ENCODE measurements at regions not wholly inside any gene's neighbourhood (a gene's known extent, or its start where the extent isn't known, plus 50 kb on each side); places are given as distances from the start of the nearest gene placed in this dataset.

DNA sequence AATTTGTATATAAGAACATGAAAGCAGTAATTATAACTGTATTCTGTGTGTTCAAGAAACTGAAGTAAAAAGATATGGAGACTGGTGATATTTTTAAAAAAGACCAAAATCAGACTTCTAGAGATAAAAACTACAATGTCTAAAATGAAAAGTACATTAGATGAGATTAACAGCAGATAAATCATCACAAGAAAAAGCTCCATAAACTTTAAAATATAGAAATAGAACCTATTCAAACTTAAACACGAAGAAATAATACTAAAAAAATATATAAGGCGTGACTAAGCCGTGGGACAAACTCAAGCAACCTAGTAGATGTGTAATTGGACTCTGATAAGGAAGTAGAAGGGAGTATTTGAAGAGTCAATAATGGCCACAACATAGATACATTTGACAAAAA lies 189.1 kb upstream of the ZMIZ1 start:
- DNase-seq (ENCODE audit: low read depth): no peak

- no peak for DNase-seq (ENCODE audit: low read depth)
Measured at GRCh38 chr10:78886129-78886528, 182.6 kb upstream of the ZMIZ1 start.

DNA sequence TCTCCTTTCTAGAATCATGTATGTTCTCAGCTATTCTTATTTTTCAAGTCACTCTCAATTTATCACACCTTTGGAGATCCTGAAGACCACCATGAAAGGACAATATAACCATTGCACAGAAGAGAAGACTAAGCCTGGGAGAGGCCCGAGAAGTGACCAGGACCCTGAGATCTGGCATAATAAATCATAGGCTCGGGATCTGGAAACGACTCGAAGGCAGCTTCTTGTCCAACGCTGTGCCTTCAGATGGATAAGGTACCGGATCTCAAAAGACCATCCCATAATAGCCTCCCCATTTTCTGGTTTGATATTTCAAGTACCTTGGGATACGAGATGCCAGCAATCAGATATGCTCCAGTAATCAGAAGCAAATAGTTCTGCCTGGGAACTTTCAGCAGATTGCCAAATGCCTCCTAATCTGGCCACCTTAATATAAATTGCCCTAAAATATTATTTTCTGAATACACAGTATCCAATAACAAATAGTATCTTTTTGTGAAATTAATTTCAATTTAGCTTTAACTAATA lies 179.2 kb upstream of the ZMIZ1 start:
- no peak for DNase-seq (ENCODE audit: low read depth)

DNA sequence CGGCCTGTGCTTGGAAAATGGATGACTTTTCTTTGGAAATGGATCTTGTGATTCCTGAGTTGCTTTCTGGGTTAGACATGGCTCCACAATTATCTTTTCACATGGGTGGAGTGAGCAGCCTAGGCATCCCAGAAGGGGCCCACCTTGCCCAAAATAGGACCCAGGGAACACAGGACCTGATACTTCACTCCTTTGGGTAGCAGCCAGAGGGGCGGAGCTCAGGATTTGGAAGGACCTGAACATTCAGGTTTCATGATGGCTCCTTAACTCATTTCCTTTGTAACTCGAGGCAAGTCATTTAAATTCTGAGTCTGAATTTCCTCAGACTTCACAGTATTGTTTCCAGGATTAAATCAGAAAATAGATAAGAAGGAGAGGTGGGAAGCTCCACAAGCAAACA lies 178.3 kb upstream of the ZMIZ1 start:
- no peak for DNase-seq (ENCODE audit: low read depth)

- DNase-seq (ENCODE audit: low read depth): no peak
Measured at GRCh38 chr10:78891741-78892140, 177.0 kb upstream of the ZMIZ1 start.

- no peak for DNase-seq (ENCODE audit: low read depth)
Measured at GRCh38 chr10:78892338-78893176, 176.2 kb upstream of the ZMIZ1 start.

GRCh38 chr10:78893217-78893616 lies 175.5 kb upstream of the ZMIZ1 start:
- DNase-seq (ENCODE audit: low read depth): no peak

DNA sequence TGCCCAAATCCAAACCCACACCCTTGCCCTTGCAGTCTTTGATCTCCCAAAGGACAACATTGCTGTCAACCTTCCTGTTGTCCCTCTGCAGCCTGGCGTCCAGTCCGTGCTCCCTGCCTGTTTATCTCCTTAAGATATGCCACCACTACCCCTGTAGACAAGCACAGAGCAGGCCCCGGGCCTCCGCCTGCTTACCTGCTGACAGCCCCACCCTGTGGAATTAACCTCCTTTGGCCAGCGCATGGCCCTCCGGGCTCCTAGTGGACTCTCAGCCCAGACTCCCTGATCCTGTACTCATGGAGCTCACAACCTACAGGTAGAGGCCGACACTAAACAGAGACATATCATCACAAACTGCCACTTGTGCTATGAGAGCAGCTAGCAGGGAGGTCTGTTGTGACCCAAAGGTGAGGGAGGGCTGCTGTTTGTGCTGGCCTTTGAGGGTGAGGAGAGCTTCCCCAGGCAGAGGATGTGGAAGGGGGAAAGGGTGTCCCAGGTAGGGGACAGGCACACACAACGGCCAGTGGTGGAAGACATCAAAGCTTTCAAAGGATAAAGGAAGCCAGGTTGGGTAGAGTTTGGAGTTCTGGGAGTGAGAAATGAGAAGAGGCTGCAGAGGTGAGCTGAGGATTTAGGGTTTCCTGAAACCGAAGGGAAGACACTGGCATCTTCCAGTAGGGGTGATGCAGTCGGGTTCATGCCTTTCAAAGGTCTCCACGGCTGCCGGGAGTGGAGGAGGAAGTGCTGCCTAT lies 174.5 kb upstream of the ZMIZ1 start:
- DNase-seq (ENCODE audit: low read depth): no peak

DNA sequence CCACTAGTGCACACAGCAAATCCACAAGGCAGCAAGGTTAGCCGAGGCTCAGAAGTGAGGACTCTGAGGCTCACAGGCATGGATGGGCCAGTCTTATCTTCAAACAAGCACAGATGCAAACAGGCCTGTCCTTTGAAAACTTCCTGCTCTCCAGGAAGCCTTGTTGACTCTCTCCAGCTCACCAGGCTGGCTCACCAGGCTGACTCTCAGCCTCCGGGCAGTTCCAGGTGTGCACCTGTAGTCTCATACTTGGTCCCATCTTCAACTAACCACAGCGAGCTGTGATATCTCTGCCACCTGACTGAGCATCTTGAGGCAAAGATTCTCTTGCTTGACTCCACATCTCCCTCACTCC lies 173.9 kb upstream of the ZMIZ1 start:
- DNase-seq (ENCODE audit: low read depth): no peak

GRCh38 chr10:78895469-78895868 lies 173.3 kb upstream of the ZMIZ1 start:
- no peak for DNase-seq (ENCODE audit: low read depth)

GRCh38 chr10:78896159-78896928 lies 172.4 kb upstream of the ZMIZ1 start:
- DNase-seq (ENCODE audit: low read depth): no peak

- DNase-seq (ENCODE audit: low read depth): no peak
Measured at GRCh38 chr10:78898341-78899097, 170.2 kb upstream of the ZMIZ1 start.

DNA sequence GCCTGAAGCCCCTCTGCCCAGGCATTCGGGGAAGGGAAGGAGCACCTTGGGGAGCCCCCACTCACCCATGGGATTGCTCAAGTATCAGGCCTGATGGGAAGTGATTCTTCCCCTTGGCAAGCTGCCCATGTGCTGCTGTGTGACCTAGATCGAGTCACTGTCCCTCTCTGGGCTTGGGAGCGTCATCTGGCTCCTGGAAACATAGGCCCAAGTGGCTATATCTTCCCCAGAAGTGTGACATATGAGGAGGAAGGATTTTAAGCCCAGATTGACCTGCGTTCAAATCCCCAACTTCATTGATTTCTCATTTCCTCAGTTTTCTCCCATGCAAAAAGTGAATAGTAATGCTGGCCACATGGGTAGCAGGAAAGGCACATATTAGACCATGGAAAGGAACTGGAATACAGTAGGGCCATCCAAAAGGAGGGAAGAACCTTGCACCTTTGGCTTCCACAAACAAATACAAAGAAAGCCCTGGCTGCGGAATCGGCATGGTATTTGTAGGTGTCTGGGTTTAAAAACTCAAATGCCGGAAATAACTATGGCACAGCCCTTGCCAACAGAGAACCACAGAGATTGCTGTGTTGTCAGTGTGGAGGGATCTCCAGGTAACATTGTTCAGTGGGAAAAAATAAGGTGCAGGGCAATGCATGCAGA lies 169.5 kb upstream of the ZMIZ1 start:
- no peak for DNase-seq (ENCODE audit: low read depth)

- DNase-seq (ENCODE audit: low read depth): no peak
Measured at GRCh38 chr10:78899996-78900714, 168.6 kb upstream of the ZMIZ1 start.

GRCh38 chr10:78900715-78901430 lies 167.9 kb upstream of the ZMIZ1 start:
- DNase-seq (ENCODE audit: low read depth): no peak

GRCh38 chr10:78901694-78902093 lies 167.1 kb upstream of the ZMIZ1 start:
- no peak for DNase-seq (ENCODE audit: low read depth)

DNA sequence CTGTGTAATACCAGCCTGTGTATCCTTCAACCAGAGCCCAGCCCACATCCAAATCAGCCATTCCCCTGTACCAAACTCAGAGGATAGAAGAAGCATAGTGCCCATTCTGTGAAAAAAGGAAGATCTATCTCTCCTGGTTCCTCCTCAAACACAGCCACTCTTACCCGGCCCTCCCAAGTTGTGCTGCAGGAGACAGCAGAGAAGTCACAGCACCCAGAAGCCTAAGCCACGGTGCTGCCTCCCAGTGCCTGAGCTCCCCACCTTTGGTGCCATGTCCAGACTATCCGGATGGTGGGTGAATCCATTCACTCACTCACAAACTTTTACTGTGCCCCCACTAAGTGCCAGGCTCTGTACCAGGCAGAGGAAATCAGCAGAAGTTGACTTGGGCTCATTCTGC lies 166.0 kb upstream of the ZMIZ1 start:
- DNase-seq (ENCODE audit: low read depth): no peak

- DNase-seq (ENCODE audit: low read depth): no peak
Measured at GRCh38 chr10:78903341-78903940, 165.3 kb upstream of the ZMIZ1 start.

GRCh38 chr10:78904196-78904595 lies 164.6 kb upstream of the ZMIZ1 start:
- no peak for DNase-seq (ENCODE audit: low read depth)

Data from activated T-cell treated with anti-CD3 and anti-CD28 coated beads for 48 hours (primary cell).